Osteoblast (primary cell): ENCODE measurements at regions not wholly inside any gene's neighbourhood (a gene's known extent, or its start where the extent isn't known, plus 50 kb on each side); places are given as distances from the start of the nearest gene placed in this dataset.

Source experiments
- DNase-seq: peaks from one replicate; pipeline ENCODE4 v3.0.0; 2011; ENCODE audit warnings: low spot score, mixed read lengths; ENCODE audit not compliant: insufficient read length; ENCODE audit errors: missing footprints
- H2AFZ ChIP-seq: 2 replicates; pipeline ENCODE4 v1.6.0; 2011; ENCODE audit warnings: mild to moderate bottlenecking, low read length
- H3K27ac ChIP-seq: 2 replicates; pipeline ENCODE4 v1.5.1; 2011; ENCODE audit warnings: mild to moderate bottlenecking, low read depth, low read length, moderate library complexity
- H3K27me3 ChIP-seq: 2 replicates; pipeline ENCODE4 v1.6.0; 2012; ENCODE audit warnings: mild to moderate bottlenecking, control low read depth, inconsistent platforms, low read length, moderate library complexity; ENCODE audit not compliant: insufficient read depth
- H3K36me3 ChIP-seq: 2 replicates; pipeline ENCODE4 v1.5.1; 2011; ENCODE audit warnings: mild to moderate bottlenecking, low read length, control low read depth, moderate library complexity; ENCODE audit not compliant: insufficient read depth
- H3K4me1 ChIP-seq: 2 replicates; pipeline ENCODE4 v1.5.1; 2011; ENCODE audit warnings: mild to moderate bottlenecking, low read length, control low read depth, moderate library complexity; ENCODE audit not compliant: insufficient read depth
- H3K4me2 ChIP-seq: 2 replicates; pipeline ENCODE4 v1.6.0; 2011; ENCODE audit warnings: mild to moderate bottlenecking, low read length; ENCODE audit not compliant: insufficient read depth
- H3K4me3 ChIP-seq: fragments of 200-600 bp; sonication (generic); 3 replicates; pipeline ENCODE4 v1.5.1; 2012; ENCODE audit warnings: mild to moderate bottlenecking, low read length, inconsistent platforms; ENCODE audit not compliant: insufficient read depth
- H3K79me2 ChIP-seq: 2 replicates; pipeline ENCODE4 v1.6.0; 2012; ENCODE audit warnings: mild to moderate bottlenecking, low read length, control low read depth, inconsistent platforms; ENCODE audit not compliant: insufficient read depth
- H3K9me3 ChIP-seq: 2 replicates; pipeline ENCODE4 v1.5.1; 2011; ENCODE audit warnings: low read depth, low read length, control low read depth
- H4K20me1 ChIP-seq: 2 replicates; pipeline ENCODE4 v1.6.0; 2012; ENCODE audit warnings: mild to moderate bottlenecking, low read length, control low read depth; ENCODE audit not compliant: insufficient read depth
- TF ChIP-seq, protein P1 (sequence below): IDR thresholded peaks from 2 replicates; pipeline ENCODE4 v1.5.1; 2011; ENCODE audit warnings: mild to moderate bottlenecking, low read depth, low read length, moderate library complexity; ENCODE audit errors: extremely low read depth

DNA sequence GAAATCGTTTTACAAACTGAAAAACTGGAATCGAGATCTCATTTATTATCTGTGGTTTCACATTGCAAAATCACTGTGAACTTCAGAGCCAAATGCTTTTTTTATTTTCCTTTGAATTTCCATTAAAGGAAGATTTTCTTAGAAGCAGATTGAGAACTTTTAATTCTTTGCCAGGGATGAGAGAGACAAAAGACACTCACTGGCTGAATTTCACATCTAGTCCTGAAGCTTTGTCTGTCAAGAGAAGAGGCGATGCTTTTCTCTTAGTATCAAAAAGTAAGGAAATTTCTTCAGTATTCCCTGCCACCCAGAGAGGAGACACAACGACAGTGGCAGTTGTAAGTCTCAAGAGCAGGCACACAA, 141.8 kb downstream of the TMEM200A start:
- no peaks in the 10 kb centered on the region for H3K9me3 ChIP-seq
- DNase-seq, result no peak
- H4K20me1 ChIP-seq, result no peaks in the 10 kb centered on the region
- TF ChIP-seq, protein P1, sequence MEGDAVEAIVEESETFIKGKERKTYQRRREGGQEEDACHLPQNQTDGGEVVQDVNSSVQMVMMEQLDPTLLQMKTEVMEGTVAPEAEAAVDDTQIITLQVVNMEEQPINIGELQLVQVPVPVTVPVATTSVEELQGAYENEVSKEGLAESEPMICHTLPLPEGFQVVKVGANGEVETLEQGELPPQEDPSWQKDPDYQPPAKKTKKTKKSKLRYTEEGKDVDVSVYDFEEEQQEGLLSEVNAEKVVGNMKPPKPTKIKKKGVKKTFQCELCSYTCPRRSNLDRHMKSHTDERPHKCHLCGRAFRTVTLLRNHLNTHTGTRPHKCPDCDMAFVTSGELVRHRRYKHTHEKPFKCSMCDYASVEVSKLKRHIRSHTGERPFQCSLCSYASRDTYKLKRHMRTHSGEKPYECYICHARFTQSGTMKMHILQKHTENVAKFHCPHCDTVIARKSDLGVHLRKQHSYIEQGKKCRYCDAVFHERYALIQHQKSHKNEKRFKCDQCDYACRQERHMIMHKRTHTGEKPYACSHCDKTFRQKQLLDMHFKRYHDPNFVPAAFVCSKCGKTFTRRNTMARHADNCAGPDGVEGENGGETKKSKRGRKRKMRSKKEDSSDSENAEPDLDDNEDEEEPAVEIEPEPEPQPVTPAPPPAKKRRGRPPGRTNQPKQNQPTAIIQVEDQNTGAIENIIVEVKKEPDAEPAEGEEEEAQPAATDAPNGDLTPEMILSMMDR, result no peak
- no peak overlapping the region for H3K27ac ChIP-seq
- peak overlapping the region; percentile 30 for H3K4me2 ChIP-seq
- H3K36me3 ChIP-seq, result no peaks in the 10 kb centered on the region
- no peak overlapping the region for H3K4me3 ChIP-seq
- no peaks in the 10 kb centered on the region for H3K79me2 ChIP-seq
- no peak overlapping the region for H2AFZ ChIP-seq
- peaks cover 8% of the 10 kb centered on the region for H3K4me1 ChIP-seq
- H3K27me3 ChIP-seq, result no peaks in the 10 kb centered on the region

DNA sequence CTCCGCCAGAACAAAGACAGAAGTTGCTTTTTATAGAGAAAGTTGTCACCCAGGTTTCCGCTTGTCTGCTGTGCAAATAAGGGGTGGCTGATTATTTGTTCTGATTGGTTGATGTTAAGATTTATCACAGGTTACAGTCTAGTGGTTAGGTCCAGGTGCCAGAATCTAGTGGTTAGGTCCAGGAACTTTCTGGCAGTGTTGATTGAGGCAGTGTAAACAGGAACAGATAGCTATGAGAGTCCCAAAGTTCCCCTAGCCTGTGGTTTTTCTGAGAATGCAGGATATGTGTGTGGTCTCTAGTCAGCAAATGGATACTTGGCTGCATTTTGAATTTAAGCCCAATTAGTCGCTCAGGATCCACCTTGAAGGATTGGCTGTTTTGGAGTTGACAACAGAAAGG, 148.0 kb downstream of the TMEM200A start:
- Histone ChIP-seq H2AFZ (no peak overlapping the region), H4K20me1 (no peaks in the 10 kb centered on the region), H3K27me3 (no peaks in the 10 kb centered on the region), H3K4me1 (peaks cover 2% of the 10 kb centered on the region), H3K36me3 (no peaks in the 10 kb centered on the region), H3K4me3 (no peak overlapping the region), H3K9me3 (no peaks in the 10 kb centered on the region), H3K27ac (no peak overlapping the region), H3K79me2 (no peaks in the 10 kb centered on the region), H3K4me2 (no peak overlapping the region)
- DNase-seq, result peak; percentile 4
- TF ChIP-seq, protein P1, result no peak

DNA sequence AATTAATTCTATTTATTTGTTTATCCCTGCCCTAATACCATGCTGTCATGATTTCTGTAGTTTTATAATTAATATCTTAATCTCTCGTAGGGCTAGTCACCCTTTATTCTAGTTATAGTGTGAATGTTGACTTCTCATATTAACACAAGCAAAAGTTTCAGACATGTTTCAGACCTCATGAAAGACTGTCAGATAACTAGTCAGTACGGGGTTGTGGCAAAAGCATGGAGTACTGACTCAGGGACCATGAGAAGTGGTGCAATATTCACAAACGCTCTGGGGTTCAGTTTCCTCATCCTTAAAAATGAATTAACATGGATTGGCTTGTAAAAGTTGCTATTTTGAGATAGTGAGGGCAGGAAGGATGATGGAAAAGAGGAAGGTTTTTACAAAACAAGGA, 148.9 kb downstream of the TMEM200A start:
- Histone ChIP-seq H3K79me2 (no peaks in the 10 kb centered on the region), H4K20me1 (no peaks in the 10 kb centered on the region), H3K9me3 (no peaks in the 10 kb centered on the region), H3K27ac (no peak overlapping the region), H3K36me3 (no peaks in the 10 kb centered on the region), H3K27me3 (no peaks in the 10 kb centered on the region), H2AFZ (no peak overlapping the region), H3K4me1 (peaks cover 2% of the 10 kb centered on the region), H3K4me2 (no peak overlapping the region), H3K4me3 (no peak overlapping the region)
- DNase-seq, result no peak
- TF ChIP-seq, protein P1, result no peak

DNA sequence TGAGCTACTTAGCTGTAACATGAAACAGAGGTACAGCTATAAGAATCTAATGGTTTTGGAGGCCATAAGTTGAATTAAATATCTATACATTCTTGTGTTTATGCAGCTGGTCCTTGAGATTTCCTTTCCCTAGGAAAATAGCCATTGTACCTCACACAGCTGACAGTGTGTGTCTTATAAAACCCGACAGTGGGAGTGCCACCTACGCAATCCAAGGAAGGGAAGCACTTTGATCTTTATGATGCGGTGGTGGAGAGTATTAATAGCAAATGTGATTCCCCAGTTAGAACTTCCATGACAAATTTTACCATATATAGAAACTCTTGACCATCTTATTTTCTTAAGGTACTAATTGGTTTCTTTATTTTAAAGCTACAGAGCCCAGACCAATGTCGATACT, 149.5 kb downstream of the TMEM200A start:
- no peak for DNase-seq

More for the DNA sequence above, 149.5 kb downstream of the TMEM200A start:
- H3K36me3 ChIP-seq, result no peaks in the 10 kb centered on the region
- H3K79me2 ChIP-seq, result no peaks in the 10 kb centered on the region
- no peaks in the 10 kb centered on the region for H4K20me1 ChIP-seq
- peaks cover 6% of the 10 kb centered on the region for H3K4me1 ChIP-seq
- H3K4me2 ChIP-seq, result no peak overlapping the region
- TF ChIP-seq, protein P1, result no peak
- H2AFZ ChIP-seq, result no peak overlapping the region
- no peak overlapping the region for H3K4me3 ChIP-seq
- no peaks in the 10 kb centered on the region for H3K9me3 ChIP-seq
- H3K27ac ChIP-seq, result no peak overlapping the region
- no peaks in the 10 kb centered on the region for H3K27me3 ChIP-seq
